ENCODE measurements at regions not wholly inside any gene's neighbourhood (a gene's known extent, or its start where the extent isn't known, plus 50 kb on each side); places are given as distances from the start of the nearest gene placed in this dataset.
"Not testable (repeated sequence)": the region's sequence is repeated elsewhere in the genome, so short reads cannot be mapped to it uniquely, and the experiment has no call there.

DNA sequence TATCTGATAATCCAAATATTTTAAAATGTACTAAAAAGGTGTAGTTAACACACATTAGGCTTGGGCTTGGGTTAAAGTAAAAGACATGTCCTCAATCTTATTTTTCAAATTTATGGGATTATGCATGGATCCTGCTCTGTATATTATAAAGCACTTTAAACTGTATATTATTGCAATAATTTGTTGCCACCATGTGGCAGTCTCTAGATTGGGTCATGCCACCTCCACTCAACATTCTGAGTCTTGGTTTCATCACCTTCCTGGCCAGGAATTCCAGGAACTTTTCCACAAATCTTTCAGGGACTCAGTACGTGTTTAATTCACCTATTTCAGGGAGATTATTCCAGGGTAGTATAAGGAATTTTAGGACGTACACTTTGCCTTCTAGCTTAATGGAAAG lies 695.5 kb downstream of the FAM181B start:
- in situ Hi-C loops (cut with HindIII; ENCODE audit: low sequenced_read_pairs) = no loop called here
- no peak for DNase-seq (ENCODE audit: low read depth, low spot score)
- TF ChIP-seq, protein P1, sequence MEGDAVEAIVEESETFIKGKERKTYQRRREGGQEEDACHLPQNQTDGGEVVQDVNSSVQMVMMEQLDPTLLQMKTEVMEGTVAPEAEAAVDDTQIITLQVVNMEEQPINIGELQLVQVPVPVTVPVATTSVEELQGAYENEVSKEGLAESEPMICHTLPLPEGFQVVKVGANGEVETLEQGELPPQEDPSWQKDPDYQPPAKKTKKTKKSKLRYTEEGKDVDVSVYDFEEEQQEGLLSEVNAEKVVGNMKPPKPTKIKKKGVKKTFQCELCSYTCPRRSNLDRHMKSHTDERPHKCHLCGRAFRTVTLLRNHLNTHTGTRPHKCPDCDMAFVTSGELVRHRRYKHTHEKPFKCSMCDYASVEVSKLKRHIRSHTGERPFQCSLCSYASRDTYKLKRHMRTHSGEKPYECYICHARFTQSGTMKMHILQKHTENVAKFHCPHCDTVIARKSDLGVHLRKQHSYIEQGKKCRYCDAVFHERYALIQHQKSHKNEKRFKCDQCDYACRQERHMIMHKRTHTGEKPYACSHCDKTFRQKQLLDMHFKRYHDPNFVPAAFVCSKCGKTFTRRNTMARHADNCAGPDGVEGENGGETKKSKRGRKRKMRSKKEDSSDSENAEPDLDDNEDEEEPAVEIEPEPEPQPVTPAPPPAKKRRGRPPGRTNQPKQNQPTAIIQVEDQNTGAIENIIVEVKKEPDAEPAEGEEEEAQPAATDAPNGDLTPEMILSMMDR (IDR thresholded peaks at IDR 0.05; ENCODE audit: low read depth, low read length) = peak; percentile 9
- H3K4me3 ChIP-seq (ENCODE audit: low read depth, low read length) = no peak overlapping the region

DNA sequence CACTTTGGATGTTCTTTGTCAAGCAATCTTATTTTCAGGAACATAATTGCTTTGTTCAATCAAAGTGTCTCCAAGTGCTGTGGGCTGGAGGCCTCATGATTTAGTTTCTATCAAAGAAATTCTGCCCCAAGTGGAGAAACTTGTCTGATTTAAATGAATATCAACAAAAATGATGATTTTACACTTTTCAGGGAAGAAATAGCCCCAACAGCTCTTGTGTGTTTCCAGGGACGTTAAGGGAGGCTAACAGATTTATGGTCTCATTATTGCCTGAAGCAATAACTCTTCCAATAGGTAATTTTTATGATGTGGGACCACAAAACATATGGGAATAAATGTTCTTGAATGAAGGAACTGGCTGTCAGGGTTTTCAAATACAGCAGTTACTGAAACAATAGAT lies 699.1 kb downstream of the FAM181B start:
- DNase-seq (ENCODE audit: low read depth, low spot score) = no peak
- H3K4me3 ChIP-seq (ENCODE audit: low read depth, low read length) = no peak overlapping the region
- TF ChIP-seq, protein P1 (IDR thresholded peaks at IDR 0.05; ENCODE audit: low read depth, low read length) = no peak
- in situ Hi-C loops (cut with HindIII; ENCODE audit: low sequenced_read_pairs) = no loop called here

GRCh38 chr11:82027335-82027734 lies 706.3 kb downstream of the FAM181B start:
- H3K4me3 ChIP-seq (ENCODE audit: low read depth, low read length); in situ Hi-C loops (cut with HindIII; ENCODE audit: low sequenced_read_pairs); DNase-seq (ENCODE audit: low read depth, low spot score): not testable (repeated sequence)

DNA sequence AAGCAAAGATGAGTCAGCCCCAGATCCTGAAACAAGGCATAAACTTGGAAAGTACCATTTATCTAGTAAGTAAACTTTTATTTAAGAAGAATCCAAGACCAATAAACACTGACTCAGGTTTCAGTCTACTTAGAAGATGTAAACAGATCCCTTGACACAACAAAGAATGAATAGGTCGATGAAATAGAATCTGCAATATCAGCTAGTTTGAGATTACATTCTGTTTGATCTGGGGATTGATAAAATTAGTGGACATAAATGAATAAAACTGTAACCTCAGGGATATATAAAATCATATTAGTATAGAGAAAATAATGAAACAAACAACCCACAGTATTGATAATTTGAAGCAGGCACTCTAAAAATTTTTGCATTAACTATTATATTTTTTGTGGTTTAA lies 708.9 kb downstream of the FAM181B start:
- DNase-seq (ENCODE audit: low read depth, low spot score) = no peak
- in situ Hi-C loops (cut with HindIII; ENCODE audit: low sequenced_read_pairs) = no loop called here
- no peak overlapping the region for H3K4me3 ChIP-seq (ENCODE audit: low read depth, low read length)
- TF ChIP-seq, protein P1 (IDR thresholded peaks at IDR 0.05; ENCODE audit: low read depth, low read length) = no peak

DNA sequence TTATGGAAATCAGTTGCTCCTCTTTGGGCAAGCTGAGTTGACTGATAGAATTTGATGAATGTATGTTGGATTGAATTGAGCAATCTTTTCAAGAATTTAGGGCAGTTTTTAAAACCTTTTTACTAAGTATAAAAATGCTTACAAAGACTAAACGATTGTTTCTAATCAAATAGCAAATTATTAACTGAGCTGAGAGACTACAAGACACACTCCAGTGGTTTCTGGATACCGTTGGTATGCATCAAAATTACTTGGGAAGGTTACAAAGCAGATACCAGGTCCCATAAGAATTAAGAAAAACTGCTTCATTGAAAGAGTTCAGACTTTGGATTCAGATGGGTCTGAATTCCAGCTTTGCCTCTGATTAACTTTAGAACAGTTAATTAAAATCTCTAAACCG lies 721.4 kb downstream of the FAM181B start:
- H3K4me3 ChIP-seq (ENCODE audit: low read depth, low read length) = no peak overlapping the region
- no peak for DNase-seq (ENCODE audit: low read depth, low spot score)
- TF ChIP-seq, protein P1 (IDR thresholded peaks at IDR 0.05; ENCODE audit: low read depth, low read length) = no peak
- in situ Hi-C loops (cut with HindIII; ENCODE audit: low sequenced_read_pairs) = no loop called here

- DNase-seq (ENCODE audit: low read depth, low spot score) = no peak
- H3K4me3 ChIP-seq (ENCODE audit: low read depth, low read length) = no peak overlapping the region
- in situ Hi-C loops (cut with HindIII; ENCODE audit: low sequenced_read_pairs) = no loop called here
- TF ChIP-seq, protein P1 (IDR thresholded peaks at IDR 0.05; ENCODE audit: low read depth, low read length) = no peak
Measured at GRCh38 chr11:82009133-82009532, 724.5 kb downstream of the FAM181B start.

GRCh38 chr11:82007521-82007920 lies 726.1 kb downstream of the FAM181B start:
- DNase-seq (ENCODE audit: low read depth, low spot score) = no peak
- no peak overlapping the region for H3K4me3 ChIP-seq (ENCODE audit: low read depth, low read length)
- TF ChIP-seq, protein P1 (IDR thresholded peaks at IDR 0.05; ENCODE audit: low read depth, low read length) = no peak
- in situ Hi-C loops (cut with HindIII; ENCODE audit: low sequenced_read_pairs) = no loop called here
